B cell (primary cell): ENCODE measurements at regions not wholly inside any gene's neighbourhood (a gene's known extent, or its start where the extent isn't known, plus 50 kb on each side); places are given as distances from the start of the nearest gene placed in this dataset.

ENCODE experiments used
- ATAC-seq: fragments of 200-7000 bp; cut with Tn5 transposase; one replicate; pipeline ENCODE4 v1.10.0; 2021; ENCODE audit warnings: low read depth, mild to moderate bottlenecking, moderate number of reproducible peaks, moderate library complexity
- CTCF ChIA-PET: fragments of 350-600 bp; sonication (Branson Sonifier 250); formaldehyde crosslinking; loops from one replicate; lab custom pipeline; 2021; ENCODE audit warnings: antibody characterized with exemption, inconsistent platforms; lab: Charles Lee
- POLR2A ChIA-PET: fragments of 350-600 bp; sonication (Branson Sonifier 250); formaldehyde crosslinking; loops from one replicate; lab custom pipeline; 2021; ENCODE audit warnings: antibody characterized with exemption; lab: Charles Lee
- DNase-seq: peaks from one replicate; pipeline ENCODE4 v3.0.0; 2013
- H2AFZ ChIP-seq: 2 replicates; pipeline ENCODE4 v1.6.1; 2012; ENCODE audit warnings: mild to moderate bottlenecking, low read depth, low read length; ENCODE audit not compliant: insufficient read depth, poor library complexity, severe bottlenecking
- H3K27ac ChIP-seq, 2 donors: 1 replicate in 1 of 2; 2 replicates in 1 of 2; pipeline ENCODE4 v1.5.1; 2012 to 2013; ENCODE audit warnings: low read length in 2 of 2, mild to moderate bottlenecking in 2 of 2, moderate library complexity in 1 of 2
- H3K27me3 ChIP-seq, 4 experiments: fragments of 200-600 bp in 1 of 4; sonication (generic) in 1 of 4; replicated peaks in 1 of 4; 1 replicate in 2 of 4; 2 replicates in 2 of 4; pipeline versions ENCODE4 v1.6.1 to v1.7.0; 2013 to 2016; ENCODE audit warnings: low read length in 3 of 4, mild to moderate bottlenecking in 2 of 4, mixed read lengths in 1 of 4, moderate library complexity in 1 of 4; ENCODE audit not compliant: insufficient read depth in 4 of 4, control insufficient read depth in 3 of 4; ENCODE audit errors: control extremely low read depth in 1 of 4
- H3K36me3 ChIP-seq, 2 experiments: replicated peaks in 1 of 2; 1 replicate in 1 of 2; 2 replicates in 1 of 2; pipeline versions ENCODE4 v1.6.1 to v1.7.1; 2013; ENCODE audit warnings: low read length in 1 of 2; ENCODE audit not compliant: insufficient read depth in 2 of 2, control insufficient read depth in 1 of 2; ENCODE audit errors: control extremely low read depth in 1 of 2, extremely low read depth in 1 of 2
- H3K4me1 ChIP-seq, 2 donors: fragments of 200-600 bp in 1 of 2; sonication (generic) in 1 of 2; 1 replicate in 1 of 2; 2 replicates in 1 of 2; pipeline versions ENCODE4 v1.5.1 to v1.6.1; 2013 to 2017; ENCODE audit warnings: low read length in 2 of 2; ENCODE audit not compliant: control insufficient read depth in 2 of 2, insufficient read depth in 2 of 2
- H3K4me2 ChIP-seq: replicated peaks from 2 replicates; pipeline ENCODE3; 2012; ENCODE audit warnings: mild to moderate bottlenecking, low read depth, low read length; ENCODE audit not compliant: poor library complexity, severe bottlenecking
- H3K4me3 ChIP-seq, 5 experiments: fragments of 200-600 bp in 1 of 5; sonication (generic) in 1 of 5; 1 replicate in 3 of 5; 2 replicates in 2 of 5; pipeline versions ENCODE4 v1.5.1 to v1.7.0; 2011 to 2016; ENCODE audit warnings: low read length in 4 of 5, mild to moderate bottlenecking in 4 of 5, low read depth in 2 of 5, control low read depth in 1 of 5, moderate library complexity in 1 of 5; ENCODE audit not compliant: insufficient read depth in 1 of 5; ENCODE audit errors: control extremely low read depth in 1 of 5, extremely low read depth in 1 of 5
- H3K79me2 ChIP-seq: fragments of 200-600 bp; sonication (generic); one replicate; pipeline ENCODE4 v1.6.0; 2016; ENCODE audit warnings: low read length; ENCODE audit not compliant: control insufficient read depth, insufficient read depth
- H3K9ac ChIP-seq: fragments of 200-600 bp; sonication (generic); 2 replicates; pipeline ENCODE4 v1.6.1; 2017; ENCODE audit warnings: mild to moderate bottlenecking, low read length, moderate library complexity
- H3K9me3 ChIP-seq, 3 donors: one replicate each; pipeline versions ENCODE4 v1.6.1 to v1.7.1; 2013; ENCODE audit warnings: low read length in 2 of 3; ENCODE audit not compliant: control insufficient read depth in 2 of 3, insufficient read depth in 1 of 3; ENCODE audit errors: control extremely low read depth in 1 of 3
- H4K20me1 ChIP-seq: 2 replicates; pipeline ENCODE4 v1.6.0; 2012; ENCODE audit warnings: mild to moderate bottlenecking, low read length; ENCODE audit not compliant: insufficient read depth, control insufficient read depth, poor library complexity, severe bottlenecking
- H3K27ac Mint-ChIP-seq: one replicate; pipeline ENCODE4 v1.8.0; 2021; ENCODE audit warnings: mixed read lengths
- H3K27me3 Mint-ChIP-seq: one replicate; pipeline ENCODE4 v1.8.0; 2021; ENCODE audit warnings: mixed read lengths
- H3K4me1 Mint-ChIP-seq: one replicate; pipeline ENCODE4 v1.8.0; 2021; ENCODE audit warnings: mixed read lengths
- H3K4me3 Mint-ChIP-seq: one replicate; pipeline ENCODE4 v1.8.0; 2021; ENCODE audit warnings: mixed read lengths
- H3K9me3 Mint-ChIP-seq: one replicate; pipeline ENCODE4 v1.8.0; 2022; ENCODE audit warnings: mixed read lengths; ENCODE audit not compliant: insufficient read depth
- EZH2 ChIP-seq: IDR thresholded peaks from 2 replicates; pipeline ENCODE4 v1.6.1; 2012; ENCODE audit warnings: borderline replicate concordance, low read depth, mild to moderate bottlenecking, moderate library complexity, low read length; ENCODE audit not compliant: insufficient read depth, poor library complexity, severe bottlenecking
- WGBS: methylation state at CpG from one replicate; pipeline ENCODE4 v1.1.5; 2013; ENCODE audit warnings: missing lambda C conversion rate; ENCODE audit not compliant: insufficient coverage; 5-methylcytosine and 5-hydroxymethylcytosine counted together
- intact Hi-C: fragments of 100-400 bp; cut with micrococcal nuclease; formaldehyde crosslinking; loops from one replicate; pipeline ENCODE4 v1.10.0; 2022
- TF ChIP-seq, protein P1 (sequence below): fragments of 200-600 bp; IDR thresholded peaks from one replicate; pipeline ENCODE4 v1.8.0; 2022; ENCODE audit warnings: antibody characterized with exemption, mild to moderate bottlenecking

DNA sequence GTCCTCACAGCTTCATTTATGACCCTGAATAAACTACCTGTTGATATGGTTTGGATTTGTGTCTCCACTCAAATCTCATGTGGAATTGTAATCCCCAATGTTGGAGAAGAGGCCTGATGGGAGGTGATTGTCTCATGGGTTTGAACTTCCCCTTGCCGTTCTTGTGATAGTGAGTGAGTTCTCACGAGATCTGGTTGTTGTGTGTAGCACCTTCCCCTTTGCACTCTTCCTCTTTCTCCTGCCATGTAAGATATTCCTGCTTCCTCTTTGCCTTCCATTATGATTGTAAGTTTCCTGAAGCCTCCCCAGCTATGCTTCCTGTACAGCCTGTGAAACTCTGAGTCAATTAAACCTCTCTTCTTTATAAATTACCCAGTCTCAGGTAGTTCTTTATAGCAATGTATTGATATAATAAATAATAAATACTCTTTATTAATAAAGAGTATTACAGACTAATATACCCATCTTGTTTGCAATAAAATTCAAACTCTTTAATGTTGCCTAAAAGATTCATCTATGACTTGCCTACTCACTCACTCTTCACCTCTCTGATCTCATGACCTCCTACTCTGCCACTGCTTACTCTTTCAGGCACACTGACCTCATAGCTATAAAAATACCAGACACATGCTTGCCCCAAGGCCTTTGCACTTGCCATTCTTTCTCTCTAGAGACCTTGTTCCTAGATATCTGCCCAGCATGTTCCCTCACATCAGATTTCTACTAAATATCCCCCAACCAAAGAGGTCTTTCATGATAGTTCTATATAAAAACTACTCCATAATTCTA lies 256.4 kb upstream of the MARCKS start:
- peaks cover 17% of the 10 kb centered on the region for H3K4me1 Mint-ChIP-seq
- CTCF ChIA-PET, result interaction anchor here (0.6 kb wide), 1 partner anchor 45 kb away, joined by 3 read pairs; no protein-coding TSS in a partner anchor
- no peak overlapping the region for H3K27ac Mint-ChIP-seq
- no peak overlapping the region for H3K4me3 Mint-ChIP-seq
- peaks cover 7% of the 10 kb centered on the region for H3K9me3 Mint-ChIP-seq
- Histone ChIP-seq H3K4me3 (no peak overlapping the region), H3K79me2 (no peaks in the 10 kb centered on the region), H3K27ac (no peak overlapping the region), H2AFZ (no peak overlapping the region), H3K4me2 (no peak overlapping the region), H3K4me1 (peaks cover 0 to 5% of the 10 kb centered on the region in 2 donors), H3K36me3 (no peaks in the 10 kb centered on the region), H3K9me3 (peaks cover 0 to 3% (median 2%) of the 10 kb centered on the region in 3 donors), H3K27me3 (no peaks in the 10 kb centered on the region), H3K9ac (no peak overlapping the region), H4K20me1 (no peaks in the 10 kb centered on the region)
- ATAC-seq (no peak), DNase-seq (no peak)
- H3K27me3 Mint-ChIP-seq, result no peaks in the 10 kb centered on the region
- intact Hi-C loops, result no loop called here
- TF ChIP-seq EZH2, result no peak
- TF ChIP-seq, protein P1, sequence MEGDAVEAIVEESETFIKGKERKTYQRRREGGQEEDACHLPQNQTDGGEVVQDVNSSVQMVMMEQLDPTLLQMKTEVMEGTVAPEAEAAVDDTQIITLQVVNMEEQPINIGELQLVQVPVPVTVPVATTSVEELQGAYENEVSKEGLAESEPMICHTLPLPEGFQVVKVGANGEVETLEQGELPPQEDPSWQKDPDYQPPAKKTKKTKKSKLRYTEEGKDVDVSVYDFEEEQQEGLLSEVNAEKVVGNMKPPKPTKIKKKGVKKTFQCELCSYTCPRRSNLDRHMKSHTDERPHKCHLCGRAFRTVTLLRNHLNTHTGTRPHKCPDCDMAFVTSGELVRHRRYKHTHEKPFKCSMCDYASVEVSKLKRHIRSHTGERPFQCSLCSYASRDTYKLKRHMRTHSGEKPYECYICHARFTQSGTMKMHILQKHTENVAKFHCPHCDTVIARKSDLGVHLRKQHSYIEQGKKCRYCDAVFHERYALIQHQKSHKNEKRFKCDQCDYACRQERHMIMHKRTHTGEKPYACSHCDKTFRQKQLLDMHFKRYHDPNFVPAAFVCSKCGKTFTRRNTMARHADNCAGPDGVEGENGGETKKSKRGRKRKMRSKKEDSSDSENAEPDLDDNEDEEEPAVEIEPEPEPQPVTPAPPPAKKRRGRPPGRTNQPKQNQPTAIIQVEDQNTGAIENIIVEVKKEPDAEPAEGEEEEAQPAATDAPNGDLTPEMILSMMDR, result no peak
- POLR2A ChIA-PET, result no interaction called here
- WGBS, result no CpG with 5 or more reads among the region's 2 CpGs

DNA sequence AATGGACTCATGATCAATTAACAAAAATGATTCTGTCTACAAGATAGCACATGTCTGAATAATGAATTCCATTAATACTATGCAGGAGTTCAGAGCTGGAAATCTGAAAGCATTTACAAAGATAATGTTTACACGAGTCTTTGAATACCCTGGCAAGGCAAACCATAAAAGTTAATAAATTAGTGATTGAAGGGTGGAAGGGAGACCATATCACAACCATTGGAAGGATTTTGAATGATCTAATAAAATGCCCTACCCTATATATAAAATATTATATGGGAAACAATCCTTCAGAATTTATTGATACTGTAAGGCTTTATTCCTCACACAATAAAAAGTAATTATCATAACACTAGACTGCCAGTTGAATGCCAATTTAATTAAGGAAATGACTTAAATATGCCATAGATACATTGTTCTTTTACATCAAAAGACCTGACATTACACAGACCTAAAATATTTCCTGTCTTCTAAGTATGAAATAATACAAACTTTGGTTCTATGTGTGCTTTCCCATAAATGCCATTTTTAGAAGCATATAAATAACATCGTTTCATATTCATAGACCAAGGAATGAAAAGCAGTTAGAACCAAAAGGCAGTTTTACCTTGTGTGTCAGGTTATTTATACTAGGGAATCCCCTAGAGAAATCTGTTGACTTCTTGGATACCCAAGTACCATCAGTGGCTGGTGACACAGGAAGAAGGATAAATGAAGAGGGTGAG lies 249.2 kb upstream of the MARCKS start:
- H3K9me3 Mint-ChIP-seq, result no peaks in the 10 kb centered on the region
- no peak for TF ChIP-seq EZH2
- TF ChIP-seq, protein P1, result no peak
- H3K4me1 Mint-ChIP-seq, result peaks cover 3% of the 10 kb centered on the region
- H3K9ac ChIP-seq, result no peak overlapping the region
- POLR2A ChIA-PET, result interaction anchor here (0.5 kb wide), 1 partner anchor 24 kb away, joined by 7 read pairs; no protein-coding TSS in a partner anchor
- no peak overlapping the region for H3K27ac ChIP-seq
- H3K4me2 ChIP-seq, result no peak overlapping the region
- H3K27ac Mint-ChIP-seq, result no peak overlapping the region
- H3K4me3 Mint-ChIP-seq, result no peak overlapping the region
- CTCF ChIA-PET, result no interaction called here
- H3K27me3 ChIP-seq, result no peaks in the 10 kb centered on the region
- DNase-seq (no peak), ATAC-seq (no peak)
- H3K4me3 ChIP-seq, result no peak overlapping the region
- H3K9me3 ChIP-seq, result peaks cover 0 to 4% (median 3%) of the 10 kb centered on the region in 3 donors
- intact Hi-C loops, result no loop called here
- H3K27me3 Mint-ChIP-seq, result no peaks in the 10 kb centered on the region
- WGBS, result no CpG with 5 or more reads among the region's 2 CpGs
- H2AFZ ChIP-seq, result no peak overlapping the region
- H4K20me1 ChIP-seq, result no peaks in the 10 kb centered on the region
- H3K79me2 ChIP-seq, result no peaks in the 10 kb centered on the region
- no peaks in the 10 kb centered on the region for H3K4me1 ChIP-seq
- H3K36me3 ChIP-seq, result no peaks in the 10 kb centered on the region
